GM12878 (cell line): ENCODE measurements at regions not wholly inside any gene's neighbourhood (a gene's known extent, or its start where the extent isn't known, plus 50 kb on each side); places are given as distances from the start of the nearest gene placed in this dataset.

Experiments used
- ATAC-seq: fragments of 200-7000 bp; cut with Tn5 transposase; 3 replicates; pipeline ENCODE4 v1.9.1; 2020; ENCODE audit warnings: mild to moderate bottlenecking, moderate library complexity
- BruUV-seq: library from RNA; stranded (reverse); fragments of 400-500 nt; replicated peaks from 2 replicates; lab custom pipeline; 2021; lab: Mats Ljungman, UMichigan
- CTCF ChIA-PET: fragments of 300-600 bp; sonication (Branson Sonifier 250); formaldehyde crosslinking; extraction: SDS; loops from one replicate; lab custom pipeline; 2021; ENCODE audit warnings: inconsistent platforms; lab: Yijun Ruan, JAX
- POLR2A ChIA-PET: fragments of 350-600 bp; formaldehyde crosslinking; extraction: SDS; loops from one replicate; lab custom pipeline; 2021; ENCODE audit warnings: inconsistent platforms; lab: Charles Lee
- RAD21 ChIA-PET: fragments of 300-600 bp; sonication (Branson Sonifier 250); formaldehyde crosslinking; loops from one replicate; lab custom pipeline; 2023; ENCODE audit warnings: antibody characterized with exemption; ENCODE audit not compliant: unreplicated experiment; lab: Charles Lee
- SMC1A ChIA-PET: fragments of 300-600 bp; sonication (Branson Sonifier 250); formaldehyde crosslinking; loops from one replicate; lab custom pipeline; 2023; ENCODE audit not compliant: unreplicated experiment, uncharacterized antibody; lab: Charles Lee
- DNase-seq: peaks from one replicate; pipeline ENCODE4 v3.0.0-alpha.2; 2011; ENCODE audit warnings: low read depth, low spot score
- FAIRE-seq: peaks from 3 replicates; lab custom pipeline; 2011; peaks lifted over from hg19 to GRCh38; lab: Jason Lieb, UNC
- H2AFZ ChIP-seq: 2 replicates; pipeline ENCODE4 v1.6.0; 2011; ENCODE audit warnings: low read depth, low read length, control low read depth; ENCODE audit not compliant: control insufficient read depth
- H3K27ac ChIP-seq: 2 replicates; pipeline ENCODE4 v1.5.1; 2011; ENCODE audit warnings: control low read depth; ENCODE audit not compliant: control insufficient read depth, insufficient read depth
- H3K27me3 ChIP-seq, 2 experiments: replicated peaks in 1 of 2; 2 replicates each; pipeline versions ENCODE4 v1.6.0 to v1.6.1; 2011; ENCODE audit warnings: low read length in 1 of 2; ENCODE audit not compliant: control insufficient read depth in 2 of 2, insufficient read depth in 2 of 2
- H3K36me3 ChIP-seq, 2 experiments: 2 replicates each; pipeline ENCODE4 v1.5.1; 2011; ENCODE audit warnings: low read length in 1 of 2; ENCODE audit not compliant: control insufficient read depth in 2 of 2, insufficient read depth in 2 of 2
- H3K4me1 ChIP-seq: 2 replicates; pipeline ENCODE4 v1.6.1; 2011; ENCODE audit warnings: mild to moderate bottlenecking, low read length, moderate library complexity, mixed read lengths; ENCODE audit not compliant: control insufficient read depth, insufficient read depth
- H3K4me2 ChIP-seq: 2 replicates; pipeline ENCODE4 v1.6.0; 2011; ENCODE audit warnings: control low read depth; ENCODE audit not compliant: control insufficient read depth, insufficient read depth
- H3K4me3 ChIP-seq: fragments of 200-600 bp; sonication (generic); 2 replicates; pipeline ENCODE4 v1.5.1; 2016
- H3K79me2 ChIP-seq: 2 replicates; pipeline ENCODE4 v1.6.0; 2011; ENCODE audit warnings: low read length; ENCODE audit not compliant: control insufficient read depth, insufficient read depth
- H3K9ac ChIP-seq: 2 replicates; pipeline ENCODE4 v1.8.0; 2011; ENCODE audit warnings: low read length, control low read depth, mixed read lengths; ENCODE audit not compliant: control insufficient read depth, insufficient read depth
- H3K9me3 ChIP-seq: replicated peaks from 3 replicates; pipeline ENCODE4 v1.5.1; 2011; ENCODE audit warnings: mild to moderate bottlenecking, low read length; ENCODE audit not compliant: control insufficient read depth, insufficient read depth
- H4K20me1 ChIP-seq: 2 replicates; pipeline ENCODE4 v1.6.0; 2011; ENCODE audit not compliant: control insufficient read depth, insufficient read depth
- WGBS: methylation state at CpG from one replicate; pipeline ENCODE4 v1.1.6; 2016; ENCODE audit warnings: low lambda C conversion rate; ENCODE audit not compliant: insufficient replicate concordance, insufficient coverage; ENCODE audit errors: missing lambda C conversion rate; 5-methylcytosine and 5-hydroxymethylcytosine counted together
- in situ Hi-C: fragments of 300-500 bp; cut with MboI; formaldehyde crosslinking; loops from 9 replicates; pipeline ENCODE4 v1.14.3; 2018; ENCODE audit warnings: mixed read lengths
- intact Hi-C: fragments of 100-400 bp; cut with micrococcal nuclease; formaldehyde crosslinking; loops from one replicate; pipeline ENCODE4 v1.14.2; 2022; ENCODE audit not compliant: unreplicated experiment
- TF ChIP-seq, protein P1 (sequence below): IDR thresholded peaks from 2 replicates; pipeline ENCODE4 v1.6.1; 2011; ENCODE audit warnings: low read depth, mild to moderate bottlenecking, low read length, moderate library complexity, borderline replicate concordance; ENCODE audit errors: extremely low read depth
- TF ChIP-seq, protein P2 (sequence below): IDR thresholded peaks from 2 replicates; pipeline ENCODE4 v1.6.1; 2012; ENCODE audit warnings: mild to moderate bottlenecking, low read depth, low read length
- TF ChIP-seq, protein P3 (sequence below): IDR thresholded peaks from 2 replicates; pipeline ENCODE4 v1.6.1; 2011; ENCODE audit warnings: mild to moderate bottlenecking, low read depth, low read length, moderate library complexity; ENCODE audit not compliant: insufficient replicate concordance

DNA sequence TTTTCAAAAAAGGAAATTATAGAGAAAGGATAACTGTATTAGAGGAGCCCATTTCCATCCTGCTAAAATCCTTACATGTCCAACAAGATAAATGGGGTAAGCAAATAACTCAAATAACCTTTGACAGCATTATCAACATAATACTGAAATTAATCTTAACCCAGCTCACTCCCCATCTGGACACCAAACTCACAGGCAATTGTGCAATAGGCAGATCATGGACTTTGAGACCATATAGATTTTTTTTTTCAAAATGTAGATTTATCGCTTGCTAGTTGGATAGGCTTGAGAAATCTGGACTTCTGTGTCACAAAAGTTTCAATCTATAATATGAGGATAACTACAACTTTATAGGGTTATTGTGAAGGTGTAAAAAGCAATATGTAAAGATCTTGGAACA is 134.4 kb upstream of the ASCC3 start (continued):
- TF ChIP-seq, protein P1, sequence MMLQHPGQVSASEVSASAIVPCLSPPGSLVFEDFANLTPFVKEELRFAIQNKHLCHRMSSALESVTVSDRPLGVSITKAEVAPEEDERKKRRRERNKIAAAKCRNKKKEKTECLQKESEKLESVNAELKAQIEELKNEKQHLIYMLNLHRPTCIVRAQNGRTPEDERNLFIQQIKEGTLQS, result no peak
- TF ChIP-seq, protein P2, sequence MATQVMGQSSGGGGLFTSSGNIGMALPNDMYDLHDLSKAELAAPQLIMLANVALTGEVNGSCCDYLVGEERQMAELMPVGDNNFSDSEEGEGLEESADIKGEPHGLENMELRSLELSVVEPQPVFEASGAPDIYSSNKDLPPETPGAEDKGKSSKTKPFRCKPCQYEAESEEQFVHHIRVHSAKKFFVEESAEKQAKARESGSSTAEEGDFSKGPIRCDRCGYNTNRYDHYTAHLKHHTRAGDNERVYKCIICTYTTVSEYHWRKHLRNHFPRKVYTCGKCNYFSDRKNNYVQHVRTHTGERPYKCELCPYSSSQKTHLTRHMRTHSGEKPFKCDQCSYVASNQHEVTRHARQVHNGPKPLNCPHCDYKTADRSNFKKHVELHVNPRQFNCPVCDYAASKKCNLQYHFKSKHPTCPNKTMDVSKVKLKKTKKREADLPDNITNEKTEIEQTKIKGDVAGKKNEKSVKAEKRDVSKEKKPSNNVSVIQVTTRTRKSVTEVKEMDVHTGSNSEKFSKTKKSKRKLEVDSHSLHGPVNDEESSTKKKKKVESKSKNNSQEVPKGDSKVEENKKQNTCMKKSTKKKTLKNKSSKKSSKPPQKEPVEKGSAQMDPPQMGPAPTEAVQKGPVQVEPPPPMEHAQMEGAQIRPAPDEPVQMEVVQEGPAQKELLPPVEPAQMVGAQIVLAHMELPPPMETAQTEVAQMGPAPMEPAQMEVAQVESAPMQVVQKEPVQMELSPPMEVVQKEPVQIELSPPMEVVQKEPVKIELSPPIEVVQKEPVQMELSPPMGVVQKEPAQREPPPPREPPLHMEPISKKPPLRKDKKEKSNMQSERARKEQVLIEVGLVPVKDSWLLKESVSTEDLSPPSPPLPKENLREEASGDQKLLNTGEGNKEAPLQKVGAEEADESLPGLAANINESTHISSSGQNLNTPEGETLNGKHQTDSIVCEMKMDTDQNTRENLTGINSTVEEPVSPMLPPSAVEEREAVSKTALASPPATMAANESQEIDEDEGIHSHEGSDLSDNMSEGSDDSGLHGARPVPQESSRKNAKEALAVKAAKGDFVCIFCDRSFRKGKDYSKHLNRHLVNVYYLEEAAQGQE, result no peak

DNA sequence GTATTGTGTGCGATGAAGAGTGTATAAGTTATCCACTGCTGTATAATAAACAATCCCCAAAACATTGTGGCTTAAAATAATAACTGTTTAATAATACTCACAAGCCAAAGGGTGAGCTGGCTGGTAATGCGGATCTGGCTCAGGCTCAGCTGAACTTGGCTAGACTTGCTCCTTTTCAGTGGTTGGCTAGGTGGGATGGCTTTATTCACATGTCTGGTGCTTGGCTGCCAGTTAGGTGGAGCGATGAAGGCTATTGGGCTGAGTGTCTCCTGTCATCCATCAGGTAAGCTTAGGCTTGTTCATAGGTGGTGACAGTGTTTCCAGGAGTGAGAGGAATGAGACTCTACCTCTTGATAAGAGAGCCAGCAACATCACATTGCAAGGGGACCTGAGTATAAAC is 135.0 kb upstream of the ASCC3 start:
- no TSS peak for BruUV-seq
- 21% methylated on average over 3 of the region's 3 CpGs for WGBS

More for the DNA sequence above, 135.0 kb upstream of the ASCC3 start:
- Histone ChIP-seq H3K27me3 (no peaks in the 10 kb centered on the region), H2AFZ (no peak overlapping the region), H3K4me2 (no peak overlapping the region), H3K79me2 (no peaks in the 10 kb centered on the region), H4K20me1 (no peaks in the 10 kb centered on the region), H3K9ac (no peak overlapping the region), H3K27ac (no peak overlapping the region), H3K36me3 (no peaks in the 10 kb centered on the region), H3K4me3 (no peak overlapping the region), H3K4me1 (no peaks in the 10 kb centered on the region), H3K9me3 (no peaks in the 10 kb centered on the region)
- ATAC-seq (no peak), DNase-seq (no peak), FAIRE-seq (no peak)
- ChIA-PET RAD21 (no interaction called here), CTCF (no interaction called here), SMC1A (no interaction called here), POLR2A (no interaction called here)
- TF ChIP-seq, protein P3, sequence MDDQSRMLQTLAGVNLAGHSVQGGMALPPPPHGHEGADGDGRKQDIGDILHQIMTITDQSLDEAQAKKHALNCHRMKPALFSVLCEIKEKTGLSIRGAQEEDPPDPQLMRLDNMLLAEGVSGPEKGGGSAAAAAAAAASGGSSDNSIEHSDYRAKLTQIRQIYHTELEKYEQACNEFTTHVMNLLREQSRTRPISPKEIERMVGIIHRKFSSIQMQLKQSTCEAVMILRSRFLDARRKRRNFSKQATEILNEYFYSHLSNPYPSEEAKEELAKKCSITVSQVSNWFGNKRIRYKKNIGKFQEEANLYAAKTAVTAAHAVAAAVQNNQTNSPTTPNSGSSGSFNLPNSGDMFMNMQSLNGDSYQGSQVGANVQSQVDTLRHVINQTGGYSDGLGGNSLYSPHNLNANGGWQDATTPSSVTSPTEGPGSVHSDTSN, result no peak
- in situ Hi-C loops, result no loop called here
- intact Hi-C loops, result no loop called here
